DND-41 (cell line): ENCODE measurements at regions not wholly inside any gene's neighbourhood (a gene's known extent, or its start where the extent isn't known, plus 50 kb on each side); places are given as distances from the start of the nearest gene placed in this dataset.

Experiments
- ATAC-seq: fragments of 200-7000 bp; cut with Tn5 transposase; 3 replicates; pipeline ENCODE4 v1.9.1; 2021; ENCODE audit warnings: low read depth; ENCODE audit not compliant: insufficient read depth
- DNase-seq: peaks from one replicate; pipeline ENCODE4 v3.0.0-alpha.2; 2020
- H2AFZ ChIP-seq: 2 replicates; pipeline ENCODE4 v1.6.0; 2012; ENCODE audit warnings: low read depth, low read length
- H3K27ac ChIP-seq: 2 replicates; pipeline ENCODE4 v1.5.1; 2012; ENCODE audit warnings: low read length, inconsistent platforms
- H3K27me3 ChIP-seq: fragments of 200-600 bp; sonication (generic); 2 replicates; pipeline ENCODE4 v1.6.0; 2012; ENCODE audit warnings: low read length, mild to moderate bottlenecking, inconsistent platforms; ENCODE audit not compliant: insufficient read depth, poor library complexity
- H3K36me3 ChIP-seq: 2 replicates; pipeline ENCODE4 v1.5.1; 2012; ENCODE audit warnings: low read length, inconsistent platforms; ENCODE audit not compliant: insufficient read depth
- H3K4me1 ChIP-seq: 2 replicates; pipeline ENCODE4 v1.5.1; 2012; ENCODE audit warnings: mild to moderate bottlenecking, low read length; ENCODE audit not compliant: insufficient read depth
- H3K4me2 ChIP-seq: 2 replicates; pipeline ENCODE4 v1.6.0; 2012; ENCODE audit warnings: mild to moderate bottlenecking, moderate library complexity, low read length, inconsistent platforms; ENCODE audit not compliant: insufficient read depth
- H3K4me3 ChIP-seq, 2 experiments: fragments of 200-600 bp in 1 of 2; shearing (Covaris generic) in 1 of 2; 2 replicates each; pipeline ENCODE4 v1.5.1; 2012 to 2016; ENCODE audit warnings: inconsistent platforms in 2 of 2, low read length in 2 of 2, mild to moderate bottlenecking in 2 of 2, low read depth in 1 of 2, moderate library complexity in 1 of 2
- H3K79me2 ChIP-seq: 2 replicates; pipeline ENCODE4 v1.6.0; 2012; ENCODE audit warnings: low read length, inconsistent platforms; ENCODE audit not compliant: insufficient read depth
- H3K9ac ChIP-seq: 2 replicates; pipeline ENCODE4 v1.6.0; 2012; ENCODE audit warnings: low read depth, mild to moderate bottlenecking, inconsistent platforms, low read length, moderate library complexity
- H3K9me3 ChIP-seq: 2 replicates; pipeline ENCODE4 v1.5.1; 2012; ENCODE audit warnings: low read length, moderate library complexity, mild to moderate bottlenecking, inconsistent platforms; ENCODE audit not compliant: insufficient read depth, severe bottlenecking
- H4K20me1 ChIP-seq: 2 replicates; pipeline ENCODE4 v1.6.0; 2012; ENCODE audit warnings: low read length; ENCODE audit not compliant: insufficient read depth
- CTCF ChIP-seq: IDR thresholded peaks from 2 replicates; pipeline ENCODE4 v1.5.1; 2012; ENCODE audit warnings: borderline replicate concordance, low read length, moderate library complexity, mild to moderate bottlenecking; ENCODE audit not compliant: poor library complexity, severe bottlenecking; ENCODE audit errors: extremely low read depth
- EZH2 ChIP-seq: IDR thresholded peaks from 3 replicates; pipeline ENCODE4 v1.6.1; 2012; ENCODE audit warnings: borderline replicate concordance, low read depth, mild to moderate bottlenecking, moderate library complexity, low read length, inconsistent platforms; ENCODE audit not compliant: severe bottlenecking

DNA sequence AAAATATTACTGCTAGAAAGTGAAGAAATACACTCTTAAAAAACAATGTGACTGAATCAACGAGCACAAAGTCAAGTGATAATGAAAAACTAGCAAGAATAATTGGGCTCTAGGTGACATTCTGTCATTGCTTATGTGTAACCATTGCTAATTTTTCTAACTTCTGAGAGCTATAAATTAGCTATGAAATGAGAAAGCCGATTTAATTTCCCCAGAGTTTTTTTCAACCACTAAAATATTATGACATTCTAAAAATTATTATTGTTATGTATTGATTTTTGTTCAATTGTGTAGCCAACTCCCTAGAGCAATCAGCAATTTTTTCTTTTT lies 458.6 kb upstream of the ATXN8OS start:
- Histone ChIP-seq H4K20me1 (no peaks in the 10 kb centered on the region), H3K4me2 (no peak overlapping the region), H3K27ac (no peak overlapping the region), H3K27me3 (no peaks in the 10 kb centered on the region), H3K9ac (no peak overlapping the region), H3K79me2 (no peaks in the 10 kb centered on the region), H2AFZ (no peak overlapping the region), H3K9me3 (peaks cover 6% of the 10 kb centered on the region), H3K4me1 (no peaks in the 10 kb centered on the region), H3K4me3 (no peak overlapping the region), H3K36me3 (no peaks in the 10 kb centered on the region)
- TF ChIP-seq CTCF (no peak), EZH2 (no peak)
- ATAC-seq (no peak), DNase-seq (no peak)

GRCh38 chr13:69648340-69649062 lies 459.1 kb upstream of the ATXN8OS start:
- no peaks in the 10 kb centered on the region for H3K4me1 ChIP-seq
- H3K36me3 ChIP-seq: no peaks in the 10 kb centered on the region
- no peak overlapping the region for H3K9ac ChIP-seq
- no peak overlapping the region for H3K4me2 ChIP-seq
- peaks cover 6% of the 10 kb centered on the region for H3K9me3 ChIP-seq
- H4K20me1 ChIP-seq: no peaks in the 10 kb centered on the region
- H2AFZ ChIP-seq: no peak overlapping the region
- no peak overlapping the region for H3K4me3 ChIP-seq
- no peaks in the 10 kb centered on the region for H3K27me3 ChIP-seq
- TF ChIP-seq EZH2 (no peak), CTCF (no peak)
- no peak for ATAC-seq
- DNase-seq: no peak
- no peaks in the 10 kb centered on the region for H3K79me2 ChIP-seq
- H3K27ac ChIP-seq: no peak overlapping the region

DNA sequence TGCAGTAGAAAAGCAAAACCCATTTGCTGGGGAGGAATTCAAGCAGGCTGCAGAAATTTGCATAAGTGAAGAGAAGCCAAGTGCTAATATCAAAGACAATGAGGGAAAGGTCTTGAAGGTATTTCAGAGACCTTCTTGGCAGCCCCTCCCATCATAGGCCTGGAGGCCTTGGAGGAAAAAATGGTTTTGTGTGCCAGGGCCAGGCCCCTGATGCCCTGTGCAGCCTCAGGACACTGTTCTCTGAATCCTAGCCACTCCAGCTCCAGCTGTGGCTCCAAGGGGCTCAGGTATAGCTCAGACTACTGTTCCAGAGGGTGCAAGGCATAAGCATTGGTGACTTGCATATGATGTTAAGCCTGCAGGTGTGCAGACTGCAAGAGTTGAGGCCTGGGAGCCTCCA lies 463.2 kb upstream of the ATXN8OS start:
- no peaks in the 10 kb centered on the region for H3K79me2 ChIP-seq
- no peak for ATAC-seq
- H3K4me3 ChIP-seq: no peak overlapping the region

More for the DNA sequence above, 463.2 kb upstream of the ATXN8OS start:
- Histone ChIP-seq H3K9ac (no peak overlapping the region), H2AFZ (no peak overlapping the region), H3K36me3 (no peaks in the 10 kb centered on the region), H3K27me3 (no peaks in the 10 kb centered on the region), H3K4me2 (no peak overlapping the region), H4K20me1 (no peaks in the 10 kb centered on the region), H3K27ac (no peak overlapping the region), H3K9me3 (peaks cover 6% of the 10 kb centered on the region), H3K4me1 (no peaks in the 10 kb centered on the region)
- TF ChIP-seq CTCF (no peak), EZH2 (no peak)
- DNase-seq: no peak
